ENCODE measurements at regions not wholly inside any gene's neighbourhood (a gene's known extent, or its start where the extent isn't known, plus 50 kb on each side); places are given as distances from the start of the nearest gene placed in this dataset.
"Not testable (repeated sequence)": the region's sequence is repeated elsewhere in the genome, so short reads cannot be mapped to it uniquely, and the experiment has no call there.

DNA sequence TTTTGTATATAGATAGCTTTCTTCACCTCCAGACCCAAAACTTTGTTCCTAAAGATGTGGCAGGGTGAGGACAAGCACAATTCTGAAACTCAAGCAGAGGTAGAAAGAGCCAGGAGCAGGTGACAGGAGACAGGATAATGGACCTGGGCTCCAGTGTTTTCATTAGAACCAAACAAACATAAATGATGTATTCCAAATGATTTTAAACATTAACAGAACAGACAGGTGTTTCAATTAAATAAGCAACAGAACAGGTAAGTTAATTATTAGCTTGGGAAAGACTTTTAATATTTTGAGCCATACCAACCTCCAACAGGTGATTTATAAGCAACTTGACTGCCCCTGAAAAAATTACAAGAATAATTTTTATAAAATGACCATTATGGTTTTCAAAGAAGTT, 459.4 kb upstream of the LCORL start:
- no peak for DNase-seq

DNA sequence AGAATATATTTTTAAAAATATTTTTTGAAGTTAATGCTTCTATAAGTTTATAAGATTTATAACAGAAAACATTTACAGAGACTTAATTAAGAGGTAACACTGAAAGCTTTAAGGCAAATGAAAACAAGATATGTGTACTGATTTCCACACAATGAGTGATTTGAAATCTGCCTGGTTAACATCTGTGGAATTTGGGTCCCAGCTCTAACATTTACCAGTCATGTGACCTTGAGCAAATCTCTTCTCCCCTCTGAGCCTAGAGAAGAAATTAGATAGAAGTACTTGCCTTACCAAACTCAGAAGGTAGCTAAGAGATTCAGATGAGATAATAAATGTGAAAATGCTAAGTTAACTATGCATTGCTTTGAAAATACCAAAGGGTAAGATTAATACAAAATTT, 458.8 kb upstream of the LCORL start:
- no peak for DNase-seq

DNA sequence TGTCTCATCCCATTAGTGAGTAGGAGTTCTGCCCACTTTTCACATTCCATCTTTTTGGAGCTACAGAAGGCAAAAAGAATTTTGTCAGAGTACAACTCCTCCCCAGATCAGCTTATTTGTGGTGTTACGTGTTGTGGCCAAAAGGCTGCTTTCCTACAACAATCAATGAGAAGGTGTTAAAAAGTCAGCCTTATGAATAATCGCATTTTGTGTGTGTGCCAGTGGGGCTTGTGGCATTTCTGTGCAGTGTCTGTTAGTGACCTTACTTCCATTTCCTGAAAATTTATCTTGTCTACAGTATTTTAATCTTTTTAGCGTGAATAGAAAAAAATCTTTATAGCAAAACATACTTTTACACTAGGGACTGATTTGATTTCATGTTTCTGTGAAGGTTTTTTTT, 458.3 kb upstream of the LCORL start:
- DNase-seq: no peak

DNA sequence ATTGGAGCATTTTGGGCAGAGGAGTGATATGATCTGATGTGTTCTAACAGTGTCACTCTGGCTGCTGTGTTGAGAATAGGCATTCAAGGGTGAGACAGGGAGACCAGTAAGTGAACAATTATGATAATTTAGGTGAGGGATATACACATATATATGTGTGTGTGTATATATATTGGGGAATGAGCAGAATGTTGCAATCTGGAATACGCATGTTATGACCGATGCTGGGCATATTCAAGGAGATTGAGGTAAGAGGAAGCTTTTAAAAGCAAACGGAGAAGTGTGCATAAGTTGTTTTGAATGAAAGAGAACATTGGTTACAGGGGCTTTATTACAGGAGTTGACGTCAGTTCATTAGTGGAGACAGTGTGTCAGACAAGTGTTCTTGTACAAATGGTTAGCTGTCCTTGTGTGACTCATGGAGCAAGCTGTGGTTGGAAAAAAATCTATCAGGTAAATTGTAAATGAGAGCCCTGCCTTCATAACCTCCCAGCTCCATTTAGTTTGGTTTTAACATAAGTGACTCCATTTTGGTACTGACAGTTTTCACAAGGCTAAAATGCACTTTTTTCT, 442.5 kb upstream of the LCORL start:
- DNase-seq: no peak

DNA sequence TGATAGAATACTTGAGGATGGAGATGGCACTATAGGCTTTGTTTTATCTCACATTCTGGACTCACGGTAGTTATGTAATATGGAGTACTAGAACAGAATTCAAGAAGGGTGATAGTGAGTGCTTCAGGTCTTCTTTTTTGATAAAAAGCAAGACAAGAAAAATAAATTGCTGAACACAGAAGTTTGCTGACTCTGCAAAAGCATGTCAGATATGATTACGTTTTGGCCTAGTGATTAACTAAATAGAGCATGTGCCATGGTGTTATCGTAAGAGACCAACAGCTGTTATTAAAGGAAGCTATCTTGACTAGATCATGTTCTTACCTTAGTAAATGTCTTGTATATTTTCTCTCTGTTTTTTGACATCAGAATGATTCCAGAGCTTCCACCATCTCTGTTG, 436.9 kb upstream of the LCORL start:
- no peak for DNase-seq

DNA sequence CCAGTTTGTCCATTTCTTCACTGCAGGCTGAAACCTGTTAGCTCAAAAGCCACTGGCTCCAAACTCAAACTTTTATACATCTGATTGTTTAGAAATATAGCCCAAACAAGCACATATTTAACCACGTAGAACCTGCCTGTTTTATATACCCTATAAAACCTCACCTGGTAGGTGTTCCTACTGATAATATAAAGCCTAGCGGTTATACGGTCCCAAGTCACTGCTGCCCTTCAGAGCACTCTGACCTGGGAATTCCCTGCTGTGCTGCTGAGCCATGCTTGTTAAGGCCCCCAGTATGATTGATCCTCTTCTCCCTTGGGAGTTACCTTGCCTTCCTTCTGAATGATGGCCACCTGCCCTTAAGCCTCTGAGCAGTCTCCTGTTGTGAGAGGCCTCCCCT, 432.8 kb upstream of the LCORL start:
- no peak for DNase-seq

DNA sequence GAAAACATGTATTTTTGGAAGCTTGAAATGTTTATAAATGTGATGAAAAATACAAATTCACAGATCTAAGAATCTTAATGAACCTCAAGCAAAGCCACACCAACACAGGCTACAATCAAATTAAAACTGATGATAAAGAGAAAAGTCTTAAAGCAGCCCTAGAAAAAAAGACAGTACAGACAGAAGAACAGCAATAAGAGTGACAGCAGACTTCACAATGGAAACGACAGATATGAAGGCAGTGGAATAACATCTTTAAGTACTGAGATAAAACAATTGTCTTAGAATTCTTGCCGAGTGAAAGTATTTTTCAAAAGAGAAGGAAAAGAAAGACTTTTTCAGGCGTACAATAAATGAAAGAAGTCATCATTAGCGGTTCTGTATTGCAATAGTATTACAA, 423.6 kb upstream of the LCORL start:
- DNase-seq: no peak

DNA sequence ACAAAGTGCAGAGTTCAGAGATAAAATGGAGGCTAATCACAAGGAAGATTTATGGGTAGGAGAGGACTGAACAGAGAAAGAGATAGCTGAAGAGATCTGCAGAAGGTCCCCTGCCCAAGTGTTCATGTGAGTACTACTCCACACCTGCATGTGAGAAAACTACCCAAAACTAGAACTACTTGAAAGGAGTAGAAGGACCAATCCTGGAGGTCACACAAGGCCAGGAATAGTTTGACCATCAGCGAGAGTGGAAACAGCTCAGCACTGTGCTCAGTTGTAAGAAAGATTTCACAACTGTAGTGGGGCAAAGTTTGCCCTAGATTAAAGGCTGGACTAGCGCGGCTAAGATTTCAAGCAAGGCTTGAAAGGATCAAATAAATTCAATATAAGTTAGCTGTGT, 422.7 kb upstream of the LCORL start:
- no peak for DNase-seq

DNA sequence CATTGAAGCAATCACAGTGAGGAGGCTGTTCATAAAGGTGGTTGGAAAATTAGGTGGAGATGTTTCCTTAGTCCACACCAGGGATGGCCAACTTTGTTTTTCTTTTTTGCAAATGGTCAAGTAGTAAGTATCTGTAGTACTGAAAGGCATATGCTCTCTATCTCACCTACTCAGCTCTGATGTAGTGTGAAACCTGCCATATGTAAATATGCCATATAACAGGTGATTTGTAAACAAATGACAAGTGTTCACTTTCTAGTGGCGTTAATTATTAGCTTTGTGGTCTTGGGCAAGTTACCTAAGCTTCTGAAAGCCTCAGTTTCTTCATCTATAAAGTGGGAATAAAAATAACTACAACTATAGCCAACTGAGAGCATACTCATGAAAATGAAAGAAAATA, 421.4 kb upstream of the LCORL start:
- DNase-seq: no peak

DNA sequence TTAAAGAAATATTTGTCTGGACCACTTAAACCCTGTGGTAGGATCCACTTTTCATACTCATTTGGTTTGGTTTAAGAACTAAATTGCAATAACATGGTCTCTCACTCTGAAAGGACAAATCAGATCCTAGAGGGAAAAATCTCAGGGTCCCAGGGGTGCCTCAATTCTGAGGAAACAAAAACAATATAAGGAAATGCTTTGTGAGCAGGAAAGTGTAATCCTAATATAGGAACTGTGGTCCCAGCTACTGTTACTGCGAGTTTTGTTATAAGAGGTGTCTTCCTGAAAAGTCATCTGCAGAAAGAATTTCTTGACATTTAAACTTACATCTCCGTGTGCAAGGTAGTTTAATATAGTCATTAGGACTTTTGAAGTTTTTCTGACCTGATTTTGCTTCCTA, 420.1 kb upstream of the LCORL start:
- no peak for DNase-seq

DNA sequence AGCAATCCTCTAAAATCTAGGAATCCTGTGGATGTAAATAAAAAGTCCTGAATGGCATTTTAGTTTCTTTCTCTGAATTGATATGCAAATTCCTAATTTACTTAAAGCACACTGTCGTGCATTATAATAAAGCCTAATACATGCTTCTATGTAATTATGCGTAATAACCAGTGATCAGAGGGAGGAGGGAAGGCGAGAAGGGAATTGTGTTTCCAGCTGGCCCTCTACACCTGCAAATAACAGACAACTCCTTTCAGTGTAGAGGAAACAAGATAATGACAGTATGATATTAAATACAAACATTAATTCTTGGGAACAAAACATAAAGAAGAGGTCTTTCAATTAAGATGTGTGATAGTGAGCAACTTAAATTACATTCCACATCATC, 419.6 kb upstream of the LCORL start:
- no peak for DNase-seq

DNA sequence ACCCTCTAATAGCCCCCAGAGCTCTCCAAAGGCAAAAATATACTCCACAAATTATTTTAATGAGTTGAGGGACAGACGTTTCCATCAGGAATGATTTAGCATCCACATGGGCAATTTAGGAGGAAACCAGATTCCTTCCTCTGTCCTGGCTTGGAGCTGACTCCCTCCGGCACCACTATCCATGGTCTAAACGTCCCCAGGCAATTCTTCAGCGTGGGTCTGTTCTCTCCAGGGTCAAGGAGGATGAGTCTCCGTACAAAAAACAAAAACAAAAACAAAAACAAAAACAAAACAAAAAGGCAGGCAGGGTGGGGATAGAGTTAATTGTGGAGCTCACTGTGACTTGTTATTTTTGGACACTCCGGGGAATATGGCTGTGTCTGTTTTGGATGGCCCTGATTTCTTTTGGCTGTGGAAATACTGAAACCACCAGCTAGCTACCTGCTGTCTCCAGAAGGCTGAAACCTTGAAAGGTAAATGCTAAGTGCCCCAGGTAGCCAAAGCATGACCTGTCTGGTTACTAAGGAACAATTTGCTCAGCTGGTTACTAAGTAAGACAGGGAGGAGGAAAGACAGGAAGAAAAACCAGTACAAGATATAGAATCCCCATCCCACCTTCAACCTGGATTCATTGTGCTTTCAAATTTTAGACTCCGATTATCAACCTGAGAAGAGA, 419.1 kb upstream of the LCORL start:
- no peak for DNase-seq

DNA sequence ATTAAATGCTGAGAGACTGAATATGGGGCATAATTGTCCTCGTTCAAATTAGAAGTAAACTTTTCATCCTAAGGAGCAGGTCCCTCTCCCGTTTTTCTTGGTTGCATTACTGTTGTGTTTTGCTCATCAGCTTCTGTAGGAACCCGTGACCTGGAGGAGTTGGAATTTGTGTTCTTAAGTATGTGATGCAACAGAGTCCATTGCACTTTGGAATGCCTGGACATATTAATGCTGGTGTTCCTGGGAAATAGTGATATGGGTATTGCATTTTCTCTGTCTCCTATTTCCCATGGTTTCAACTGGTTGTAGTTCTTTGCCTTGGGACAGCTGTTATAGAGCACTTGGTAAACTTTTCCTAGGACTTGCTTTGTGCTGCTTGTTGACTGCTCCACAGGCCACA, 417.8 kb upstream of the LCORL start:
- DNase-seq: no peak

DNA sequence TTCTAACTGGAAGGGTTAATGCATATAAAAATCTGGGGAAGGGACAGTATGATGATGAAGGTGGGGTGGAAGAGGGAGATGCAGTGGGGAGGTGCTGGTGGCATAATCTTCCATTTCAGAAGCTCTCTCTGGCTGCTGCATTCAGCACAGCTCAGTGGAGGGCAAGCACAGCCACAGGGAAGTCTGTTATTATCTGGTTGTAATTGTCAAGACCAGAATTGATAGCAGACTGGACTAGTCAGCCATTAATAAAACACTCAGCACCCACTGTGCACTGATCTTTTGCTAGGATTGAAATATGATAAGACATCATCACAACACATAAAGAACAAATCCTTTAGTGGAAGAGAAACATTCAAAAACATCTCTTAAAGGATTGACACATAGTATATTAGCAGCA, 414.2 kb upstream of the LCORL start:
- no peak for DNase-seq

DNA sequence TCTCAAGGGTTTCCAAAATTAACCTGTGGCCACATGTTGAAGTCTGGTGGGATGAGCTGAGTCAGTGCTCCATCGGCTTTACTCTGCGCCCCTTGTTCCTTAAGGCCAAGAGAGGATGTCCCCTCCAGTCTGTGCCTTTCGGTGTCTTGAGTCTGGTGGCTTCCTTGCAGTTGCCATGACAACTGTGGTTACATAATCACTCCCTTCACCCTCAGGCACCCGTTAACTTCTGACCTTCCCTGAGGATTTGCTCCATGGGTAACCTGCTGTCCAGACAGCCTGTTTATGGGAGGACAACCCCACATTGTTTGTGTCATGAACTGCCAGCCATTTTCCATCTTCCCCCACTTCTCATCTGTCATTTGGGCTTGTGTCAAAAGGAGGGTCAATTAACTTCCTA, 401.1 kb upstream of the LCORL start:
- DNase-seq: no peak

DNA sequence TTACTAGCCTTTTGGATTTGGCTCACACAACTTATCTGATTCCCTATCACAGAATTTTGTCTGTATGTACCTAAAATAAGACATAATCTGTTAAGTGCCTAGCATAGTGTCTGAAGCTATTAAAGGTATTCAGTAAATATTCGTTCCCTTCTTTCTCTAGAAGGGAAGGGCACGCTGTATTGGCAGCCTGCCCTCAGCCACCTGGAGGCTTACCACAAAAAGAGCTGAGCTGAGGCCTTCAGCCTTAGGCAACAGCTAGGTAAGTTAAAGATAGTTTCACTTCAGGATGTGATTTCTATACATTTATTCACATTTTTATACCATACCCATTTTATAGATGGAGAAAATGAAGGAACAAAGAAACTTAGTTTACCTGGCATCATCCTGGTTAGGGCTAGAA, 400.0 kb upstream of the LCORL start:
- DNase-seq: no peak

DNA sequence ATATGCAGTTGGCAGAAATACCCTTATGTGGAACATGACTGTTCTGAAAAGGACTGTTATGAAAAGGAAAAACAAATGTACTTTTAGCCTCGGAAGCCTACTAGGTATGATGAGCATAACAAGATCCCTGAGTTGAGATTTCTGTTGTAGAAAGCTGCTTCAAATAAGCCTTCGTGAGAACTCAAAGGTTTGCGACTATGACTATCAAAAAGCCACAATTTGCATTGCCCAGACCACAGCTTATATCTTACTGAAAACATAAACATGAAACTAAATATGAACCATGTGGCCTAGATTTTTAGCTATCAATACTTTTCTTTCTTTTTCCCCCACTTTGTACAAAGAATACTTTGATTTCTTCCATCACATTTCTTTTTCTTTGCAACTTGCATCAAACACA, 398.2 kb upstream of the LCORL start:
- DNase-seq: no peak

DNA sequence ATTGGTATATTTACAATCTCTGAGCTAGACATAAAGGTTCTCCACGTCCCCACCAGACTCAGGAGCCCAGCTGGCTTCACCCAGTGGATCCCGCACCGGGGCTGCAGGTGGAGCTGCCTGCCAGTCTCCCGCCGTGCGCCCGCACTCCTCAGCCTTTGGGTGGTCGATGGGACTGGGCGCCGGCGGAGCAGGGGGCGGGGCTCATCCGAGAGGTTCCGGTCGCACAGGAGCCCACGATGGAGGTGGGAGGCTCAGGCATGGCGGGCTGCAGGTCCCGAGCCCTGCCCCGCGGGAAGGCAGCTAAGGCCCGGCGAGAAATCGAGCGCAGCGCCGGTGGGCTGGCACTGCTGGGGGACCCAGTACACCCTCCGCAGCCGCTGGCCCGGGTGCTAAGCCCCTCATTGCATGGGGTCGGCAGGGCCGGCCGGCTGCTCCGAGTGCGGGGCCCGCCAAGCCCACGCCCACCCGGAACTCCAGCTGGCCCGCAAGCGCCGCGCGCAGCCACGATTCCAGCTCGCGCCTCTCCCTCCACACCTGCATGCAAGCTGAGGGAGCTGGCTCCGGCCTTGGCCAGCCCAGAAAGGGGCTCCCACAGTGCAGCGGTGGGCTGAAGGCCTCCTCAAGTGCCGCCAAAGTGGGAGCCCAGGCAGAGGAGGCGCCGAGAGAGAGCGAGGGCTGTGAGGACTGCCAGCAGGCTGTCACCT, 396.8 kb upstream of the LCORL start:
- DNase-seq: not testable (repeated sequence)

DNA sequence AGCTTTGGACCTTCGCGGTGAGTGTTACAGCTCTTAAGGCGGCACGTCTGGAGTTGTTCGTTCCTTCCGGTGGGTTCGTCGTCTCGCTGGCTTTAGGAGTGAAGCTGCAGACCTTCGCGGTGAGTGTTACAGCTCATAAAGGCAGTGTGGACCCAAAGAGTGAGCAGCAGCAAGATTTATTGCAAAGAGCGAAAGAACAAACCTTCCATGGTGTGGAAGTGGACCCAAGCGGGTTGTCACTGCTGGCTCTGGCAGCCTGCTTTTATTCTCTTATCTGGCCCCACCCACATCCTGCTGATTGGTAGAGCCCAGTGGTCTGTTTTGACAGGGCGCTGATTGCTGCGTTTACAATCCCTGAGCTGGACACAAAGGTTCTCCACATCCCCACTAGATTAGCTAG, 396.1 kb upstream of the LCORL start:
- not testable (repeated sequence) for DNase-seq

DNA sequence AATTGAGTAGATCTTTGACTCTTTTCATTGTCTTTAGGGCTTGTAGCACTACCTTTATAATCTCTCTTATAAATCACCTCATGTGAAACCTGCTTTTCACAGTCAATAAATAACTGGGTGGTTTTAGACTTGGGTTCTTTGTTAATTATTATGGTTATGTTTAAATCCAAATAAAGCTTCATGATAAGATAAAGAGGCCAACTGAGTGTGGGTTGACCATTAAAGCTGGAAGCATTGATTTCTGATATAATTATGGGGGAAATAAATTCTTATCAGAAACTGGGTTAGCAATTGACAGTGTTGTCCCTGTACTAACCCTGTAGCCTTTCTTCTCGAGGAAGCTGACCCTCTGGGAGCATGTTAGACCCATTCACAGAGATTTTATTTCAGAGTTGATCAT, 384.7 kb upstream of the LCORL start:
- DNase-seq: no peak

DNA sequence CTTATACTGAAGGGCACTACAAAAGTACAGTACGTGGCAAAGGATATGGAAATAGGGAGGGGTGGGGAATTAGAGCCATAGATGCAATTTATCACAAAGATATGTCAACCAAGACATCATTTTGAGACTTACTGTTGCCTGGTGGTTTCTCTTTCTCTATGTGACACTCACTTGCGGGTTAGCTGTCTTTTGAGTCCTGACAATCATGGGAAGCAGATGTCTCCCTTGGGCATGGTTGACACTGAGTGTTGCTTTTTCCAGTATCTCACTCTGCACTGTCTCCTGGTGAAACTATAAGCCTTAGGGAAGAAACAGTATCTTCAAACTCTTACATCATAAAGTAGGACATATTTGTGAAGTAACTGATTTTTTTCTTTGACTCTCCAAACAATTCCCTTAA, 383.5 kb upstream of the LCORL start:
- DNase-seq: no peak

DNA sequence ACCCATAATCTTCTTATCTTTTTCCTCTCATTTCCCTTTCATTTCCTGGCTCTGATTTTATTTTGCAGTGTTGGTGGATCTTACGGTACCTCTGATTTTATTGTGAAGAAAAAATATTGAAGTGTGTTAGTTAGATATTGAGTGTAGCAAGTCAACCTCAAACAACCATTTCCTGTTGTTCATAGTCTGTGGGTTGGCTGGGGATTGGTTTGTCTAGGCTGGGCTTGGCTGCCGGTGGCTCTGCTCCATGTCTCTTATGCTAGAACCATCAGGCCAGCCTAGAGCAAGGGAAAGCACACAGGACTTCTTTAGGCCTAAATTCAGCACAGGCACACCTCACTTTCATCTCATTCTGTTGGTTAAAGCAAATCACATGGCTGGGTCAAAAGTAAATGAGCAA, 383.1 kb upstream of the LCORL start:
- DNase-seq: no peak

DNA sequence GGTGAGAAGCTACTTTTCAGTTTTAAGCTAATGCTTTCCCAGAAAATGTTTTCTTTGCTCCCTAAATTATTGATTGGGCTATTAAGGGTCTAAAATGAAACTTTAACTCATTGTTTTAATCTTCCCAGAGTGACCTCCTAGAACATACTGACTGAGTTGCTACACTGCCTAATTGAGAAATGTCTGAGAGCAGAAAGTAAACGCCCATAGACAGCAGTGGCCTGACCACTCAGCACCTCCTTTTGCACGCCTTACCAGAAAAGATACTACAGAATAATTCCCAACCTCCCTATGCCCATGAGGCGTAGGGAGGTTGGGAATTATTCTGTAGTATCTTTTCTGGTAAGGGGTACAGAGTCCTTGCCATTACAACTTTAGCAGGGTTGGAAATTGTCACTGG, 381.8 kb upstream of the LCORL start:
- DNase-seq: no peak

DNA sequence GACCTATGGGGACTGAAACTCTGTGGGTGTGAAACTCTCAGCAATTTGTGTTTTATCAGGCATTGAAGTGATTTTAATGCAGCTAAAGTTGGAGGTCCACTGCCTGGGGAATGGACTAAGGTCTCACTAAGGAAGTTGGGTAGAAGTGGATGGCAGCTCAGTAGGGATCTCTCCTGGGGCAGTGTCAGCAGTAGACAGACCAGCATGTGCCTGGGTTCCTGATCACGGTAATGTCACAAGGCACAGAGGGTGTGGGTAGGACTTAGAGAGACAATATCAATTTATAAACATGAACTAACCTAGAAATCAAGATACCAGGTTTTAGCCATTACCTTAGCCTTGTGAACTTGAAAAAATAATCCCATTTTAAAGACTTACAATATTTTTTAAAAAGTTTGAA, 380.3 kb upstream of the LCORL start:
- no peak for DNase-seq

DNA sequence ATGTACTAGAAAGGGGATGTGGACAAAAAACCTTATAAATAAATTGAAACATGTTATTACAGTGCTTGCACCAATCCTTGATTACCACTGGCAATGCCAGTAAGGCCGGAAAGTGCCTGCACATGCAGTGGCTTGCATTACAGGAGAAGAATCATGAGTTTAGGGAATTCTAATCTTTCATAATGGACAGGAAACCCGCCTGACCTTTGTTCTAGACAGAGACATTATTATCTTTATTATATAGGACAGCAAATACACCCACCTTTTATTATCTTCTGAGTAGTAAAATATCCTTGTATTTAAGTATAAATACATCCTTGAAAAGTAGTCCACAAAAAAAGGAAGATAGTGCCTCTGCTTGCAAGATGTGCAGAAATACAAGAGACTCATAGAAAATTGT, 379.9 kb upstream of the LCORL start:
- DNase-seq: no peak

All from activated gamma-delta T cell treated with Interleukin-2 at 50 U/mL for 16 hours (primary cell).